Ovary (tissue), 3 donors: ENCODE measurements at regions not wholly inside any gene's neighbourhood (a gene's known extent, or its start where the extent isn't known, plus 50 kb on each side); places are given as distances from the start of the nearest gene placed in this dataset.

ENCODE experiments used
- EP300 ChIP-seq: sonication (generic); formaldehyde crosslinking; IDR thresholded peaks from one replicate; pipeline ENCODE4 v1.6.1; 2017; ENCODE audit warnings: antibody characterized with exemption
- POLR2A ChIP-seq: fragments of 450-650 bp; IDR thresholded peaks from one replicate; pipeline ENCODE4 v1.6.1; 2017; ENCODE audit warnings: antibody characterized with exemption, mild to moderate bottlenecking, moderate library complexity
- TF ChIP-seq, protein P1 (sequence below), 3 donors: fragments of 450-650 bp in 2 of 3; fragments of 200-600 bp in 1 of 3; IDR thresholded peaks; one replicate each; pipeline versions ENCODE4 v1.5.1 to v1.8.0; 2016 to 2022; ENCODE audit warnings: antibody characterized with exemption in 3 of 3, mild to moderate bottlenecking in 1 of 3
- donor health status: DM: no; HTN: no; CAD: no.

DNA sequence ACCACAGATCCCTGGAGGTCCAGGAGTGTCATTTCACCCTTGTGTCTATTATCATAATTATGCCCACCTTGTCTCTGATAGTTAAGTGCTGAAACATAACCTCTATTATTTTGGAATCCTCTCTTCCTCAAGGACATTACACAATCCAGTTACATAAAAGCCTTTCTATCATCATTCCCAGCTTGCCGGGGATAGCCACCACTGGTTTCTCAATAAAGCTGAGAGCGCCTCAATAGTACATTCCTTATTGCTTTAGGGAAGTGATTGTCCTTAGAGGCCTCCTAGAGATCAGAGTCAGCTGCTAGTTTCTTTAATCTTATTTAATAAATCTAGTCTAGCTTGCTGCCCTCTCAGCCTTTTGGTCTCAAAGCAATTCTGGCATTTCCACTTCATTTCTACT lies 490.0 kb upstream of the ATXN8OS start:
- TF ChIP-seq, protein P1, sequence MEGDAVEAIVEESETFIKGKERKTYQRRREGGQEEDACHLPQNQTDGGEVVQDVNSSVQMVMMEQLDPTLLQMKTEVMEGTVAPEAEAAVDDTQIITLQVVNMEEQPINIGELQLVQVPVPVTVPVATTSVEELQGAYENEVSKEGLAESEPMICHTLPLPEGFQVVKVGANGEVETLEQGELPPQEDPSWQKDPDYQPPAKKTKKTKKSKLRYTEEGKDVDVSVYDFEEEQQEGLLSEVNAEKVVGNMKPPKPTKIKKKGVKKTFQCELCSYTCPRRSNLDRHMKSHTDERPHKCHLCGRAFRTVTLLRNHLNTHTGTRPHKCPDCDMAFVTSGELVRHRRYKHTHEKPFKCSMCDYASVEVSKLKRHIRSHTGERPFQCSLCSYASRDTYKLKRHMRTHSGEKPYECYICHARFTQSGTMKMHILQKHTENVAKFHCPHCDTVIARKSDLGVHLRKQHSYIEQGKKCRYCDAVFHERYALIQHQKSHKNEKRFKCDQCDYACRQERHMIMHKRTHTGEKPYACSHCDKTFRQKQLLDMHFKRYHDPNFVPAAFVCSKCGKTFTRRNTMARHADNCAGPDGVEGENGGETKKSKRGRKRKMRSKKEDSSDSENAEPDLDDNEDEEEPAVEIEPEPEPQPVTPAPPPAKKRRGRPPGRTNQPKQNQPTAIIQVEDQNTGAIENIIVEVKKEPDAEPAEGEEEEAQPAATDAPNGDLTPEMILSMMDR (IDR thresholded peaks at IDR 0.05): no peak
- TF ChIP-seq EP300 (no peak), POLR2A (no peak)
